Muscle layer of duodenum (tissue), 2 donors: ENCODE measurements at regions not wholly inside any gene's neighbourhood (a gene's known extent, or its start where the extent isn't known, plus 50 kb on each side); places are given as distances from the start of the nearest gene placed in this dataset.

Source experiments
- H3K27ac ChIP-seq: one replicate; pipeline ENCODE4 v1.7.0; 2013; ENCODE audit warnings: mild to moderate bottlenecking, low read length
- H3K27me3 ChIP-seq: one replicate; pipeline ENCODE4 v1.7.0; 2013; ENCODE audit warnings: low read depth, mild to moderate bottlenecking, control low read depth, low read length
- H3K36me3 ChIP-seq, 2 donors: one replicate each; pipeline ENCODE4 v1.7.0; 2013; ENCODE audit warnings: low read length in 2 of 2, control low read depth in 1 of 2, mild to moderate bottlenecking in 1 of 2; ENCODE audit not compliant: insufficient read depth in 2 of 2, control insufficient read depth in 1 of 2
- H3K4me1 ChIP-seq, 2 donors: one replicate each; pipeline ENCODE4 v1.7.0; 2013; ENCODE audit warnings: low read length in 2 of 2, mild to moderate bottlenecking in 2 of 2, control low read depth in 1 of 2, moderate library complexity in 1 of 2; ENCODE audit not compliant: insufficient read depth in 2 of 2, control insufficient read depth in 1 of 2
- H3K4me3 ChIP-seq, 2 donors: one replicate each; pipeline ENCODE4 v1.7.0; 2013; ENCODE audit warnings: low read length in 2 of 2, low read depth in 1 of 2, mild to moderate bottlenecking in 1 of 2
- H3K9me3 ChIP-seq, 2 donors: one replicate each; pipeline ENCODE4 v1.7.0; 2013; ENCODE audit warnings: low read length in 2 of 2, control low read depth in 1 of 2, mild to moderate bottlenecking in 1 of 2; ENCODE audit not compliant: control insufficient read depth in 1 of 2
- donor health status: healthy.

DNA sequence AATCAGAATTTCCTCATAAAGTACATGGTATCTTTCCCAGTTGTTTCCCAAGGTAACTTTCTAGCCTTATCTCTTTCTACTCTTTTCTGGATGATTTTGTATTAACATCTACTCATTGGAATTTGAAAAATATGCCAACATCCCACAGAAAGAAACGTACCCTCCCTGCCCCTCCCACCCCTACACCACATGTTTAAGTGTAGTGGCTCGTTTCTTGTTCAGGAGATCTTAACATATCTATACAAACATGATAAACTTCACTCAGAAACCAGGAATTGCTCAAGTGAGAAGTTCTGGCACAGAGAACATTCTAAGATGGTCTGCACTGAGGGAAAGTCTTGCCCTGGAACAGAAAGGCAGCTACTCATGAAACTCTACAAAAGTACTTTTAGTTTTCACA lies 404.7 kb downstream of the SOX2 start:
- no peak overlapping the region for H3K4me3 ChIP-seq
- H3K9me3 ChIP-seq: no peaks in the 10 kb centered on the region
- H3K36me3 ChIP-seq: no peaks in the 10 kb centered on the region
- no peak overlapping the region for H3K27ac ChIP-seq
- H3K4me1 ChIP-seq: no peaks in the 10 kb centered on the region
- no peaks in the 10 kb centered on the region for H3K27me3 ChIP-seq

DNA sequence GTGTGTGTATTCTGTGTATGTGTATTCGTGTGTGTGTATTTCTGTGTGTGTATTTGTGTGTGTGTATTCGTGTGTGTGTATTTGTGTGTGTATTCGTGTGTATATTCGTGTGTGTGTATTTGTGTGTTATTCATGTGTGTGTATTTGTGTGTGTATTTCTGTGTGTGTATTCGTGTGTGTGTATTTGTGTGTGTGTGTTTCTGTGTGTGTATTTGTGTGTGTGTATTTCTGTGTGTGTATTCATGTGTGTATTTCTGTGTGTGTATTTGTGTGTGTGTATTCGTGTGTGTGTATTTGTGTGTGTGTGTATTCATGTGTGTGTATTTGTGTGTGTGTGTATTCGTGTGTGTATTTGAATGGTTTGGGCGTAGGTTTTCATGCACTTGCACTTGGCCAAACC lies 405.4 kb downstream of the SOX2 start:
- Histone ChIP-seq H3K36me3 (no peaks in the 10 kb centered on the region), H3K27ac (no peak overlapping the region), H3K4me1 (no peaks in the 10 kb centered on the region), H3K27me3 (no peaks in the 10 kb centered on the region), H3K4me3 (no peak overlapping the region), H3K9me3 (no peaks in the 10 kb centered on the region)

DNA sequence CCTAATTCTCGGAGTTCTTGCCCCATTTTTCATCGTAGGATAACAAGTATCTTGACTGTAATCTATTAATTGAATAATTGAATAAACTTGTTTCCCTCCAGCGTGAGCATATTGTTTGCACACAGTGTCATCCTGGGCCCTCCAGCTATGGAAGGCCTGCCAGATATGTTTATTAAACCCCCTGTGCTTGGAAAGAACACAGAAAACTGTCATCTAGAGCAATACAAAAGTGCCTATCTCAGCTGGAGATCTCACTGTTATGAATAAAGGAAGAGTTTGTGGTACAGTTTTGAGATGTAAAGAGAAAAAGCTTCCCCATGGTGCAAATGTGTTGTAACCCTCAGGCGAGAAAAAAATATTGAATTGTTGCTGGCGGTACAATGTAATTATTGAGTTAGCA lies 405.9 kb downstream of the SOX2 start:
- Histone ChIP-seq H3K27ac (no peak overlapping the region), H3K9me3 (no peaks in the 10 kb centered on the region), H3K4me3 (no peak overlapping the region), H3K27me3 (no peaks in the 10 kb centered on the region), H3K36me3 (no peaks in the 10 kb centered on the region), H3K4me1 (no peaks in the 10 kb centered on the region)

DNA sequence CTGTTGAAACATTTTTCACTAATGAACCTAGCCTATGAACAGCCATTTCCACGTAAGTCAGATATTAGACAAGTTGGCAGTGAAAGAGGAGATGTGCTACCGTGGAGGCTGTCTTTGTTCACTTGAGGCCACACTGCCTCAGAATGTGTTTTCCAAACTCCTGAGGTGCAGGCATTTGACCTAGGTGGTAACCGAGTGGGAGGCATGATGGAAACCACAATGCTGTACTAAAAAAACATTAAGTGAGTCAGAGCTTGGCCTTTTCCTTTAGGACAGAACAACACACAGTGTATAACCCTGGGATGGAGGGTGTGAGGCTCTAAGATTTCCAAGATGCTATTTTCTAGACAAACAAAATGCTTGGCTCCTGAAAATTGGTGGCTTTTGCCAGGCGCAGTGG lies 406.3 kb downstream of the SOX2 start:
- Histone ChIP-seq H3K9me3 (no peaks in the 10 kb centered on the region), H3K27ac (no peak overlapping the region), H3K36me3 (no peaks in the 10 kb centered on the region), H3K4me1 (no peaks in the 10 kb centered on the region), H3K4me3 (no peak overlapping the region), H3K27me3 (no peaks in the 10 kb centered on the region)

DNA sequence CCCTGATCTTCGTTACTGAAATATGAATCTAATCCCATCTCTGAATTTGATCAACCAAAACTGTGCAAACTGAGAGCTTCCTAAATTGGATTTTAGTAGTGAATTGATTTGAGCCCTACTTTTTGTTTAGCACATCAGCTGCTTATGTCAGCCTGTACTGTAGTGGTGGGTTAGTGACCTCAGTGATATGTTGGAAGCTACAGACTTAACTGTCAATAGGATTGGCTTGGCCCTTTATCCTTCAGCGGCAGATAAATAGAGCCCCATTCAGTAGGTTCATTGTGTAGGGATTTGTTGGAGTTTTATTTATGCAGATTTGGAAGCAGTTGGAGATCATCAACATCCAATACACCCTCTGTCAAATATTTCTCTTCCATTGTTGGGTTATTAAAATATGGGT lies 409.7 kb downstream of the SOX2 start:
- Histone ChIP-seq H3K36me3 (no peaks in the 10 kb centered on the region), H3K27me3 (no peaks in the 10 kb centered on the region), H3K27ac (no peak overlapping the region), H3K4me1 (no peaks in the 10 kb centered on the region), H3K4me3 (no peak overlapping the region), H3K9me3 (no peaks in the 10 kb centered on the region)

DNA sequence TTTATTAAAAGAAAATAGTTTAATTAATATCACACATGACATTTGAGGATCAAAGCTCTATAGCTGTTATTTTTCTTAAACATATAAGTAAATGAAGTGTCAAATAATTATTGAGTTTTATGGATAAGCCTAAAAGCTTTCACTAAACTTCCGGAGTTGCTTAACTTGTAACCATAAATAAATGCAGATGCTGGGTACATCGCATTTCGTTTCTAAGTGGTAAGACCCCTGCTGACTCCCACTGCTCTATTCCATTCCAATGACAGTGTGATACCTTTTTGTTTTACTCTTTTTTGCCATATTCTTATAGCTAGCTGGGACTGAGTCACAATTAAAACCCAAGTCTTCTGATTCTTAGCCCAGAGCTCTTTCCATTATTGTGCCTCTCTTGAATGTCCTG lies 411.1 kb downstream of the SOX2 start:
- Histone ChIP-seq H3K9me3 (no peaks in the 10 kb centered on the region), H3K27ac (no peak overlapping the region), H3K36me3 (no peaks in the 10 kb centered on the region), H3K27me3 (no peaks in the 10 kb centered on the region), H3K4me3 (no peak overlapping the region), H3K4me1 (no peaks in the 10 kb centered on the region)

DNA sequence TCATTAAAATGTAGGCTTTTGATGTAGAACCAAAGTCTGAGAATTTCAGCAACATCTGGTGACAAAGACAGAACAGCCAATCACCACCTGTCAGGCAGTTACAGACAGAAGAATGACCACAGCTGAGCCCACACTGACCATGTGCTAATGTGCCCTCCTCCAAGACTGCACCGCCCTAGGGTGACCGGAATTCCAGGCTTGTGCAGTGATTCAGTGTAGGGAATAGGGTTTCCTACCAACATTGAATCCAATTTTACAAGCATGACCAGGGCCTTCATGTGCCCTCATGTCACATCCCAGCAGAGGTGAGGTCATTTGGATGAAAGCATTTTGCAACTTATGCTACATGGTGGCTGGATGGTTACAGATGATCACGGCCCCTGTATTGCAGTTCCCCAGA lies 412.5 kb downstream of the SOX2 start:
- no peaks in the 10 kb centered on the region for H3K9me3 ChIP-seq

DNA sequence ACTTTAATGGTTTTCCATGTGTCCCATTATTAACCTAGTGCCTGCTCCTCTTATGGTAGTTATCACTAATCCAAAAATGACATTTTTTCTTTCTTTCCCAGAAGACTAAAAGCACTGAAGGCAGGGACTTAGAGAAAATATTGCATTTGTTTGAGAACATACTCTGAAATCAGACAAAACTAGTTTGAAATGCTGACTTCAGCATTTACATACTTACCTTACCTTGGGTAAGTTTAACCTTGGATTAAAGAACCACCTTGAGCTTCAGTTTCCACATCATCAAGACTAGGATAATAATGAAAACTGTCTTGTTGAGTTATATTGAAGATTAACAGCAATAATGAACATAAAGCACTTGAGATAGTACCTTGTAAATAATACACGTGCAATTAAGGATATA lies 413.0 kb downstream of the SOX2 start:
- no peaks in the 10 kb centered on the region for H3K27me3 ChIP-seq
- no peak overlapping the region for H3K27ac ChIP-seq
- no peaks in the 10 kb centered on the region for H3K9me3 ChIP-seq
- no peaks in the 10 kb centered on the region for H3K4me1 ChIP-seq
- H3K4me3 ChIP-seq: no peak overlapping the region
- H3K36me3 ChIP-seq: no peaks in the 10 kb centered on the region

More for the DNA sequence above, 412.5 kb downstream of the SOX2 start:
- Histone ChIP-seq H3K27me3 (no peaks in the 10 kb centered on the region), H3K36me3 (no peaks in the 10 kb centered on the region), H3K4me1 (no peaks in the 10 kb centered on the region), H3K4me3 (no peak overlapping the region), H3K27ac (no peak overlapping the region)

DNA sequence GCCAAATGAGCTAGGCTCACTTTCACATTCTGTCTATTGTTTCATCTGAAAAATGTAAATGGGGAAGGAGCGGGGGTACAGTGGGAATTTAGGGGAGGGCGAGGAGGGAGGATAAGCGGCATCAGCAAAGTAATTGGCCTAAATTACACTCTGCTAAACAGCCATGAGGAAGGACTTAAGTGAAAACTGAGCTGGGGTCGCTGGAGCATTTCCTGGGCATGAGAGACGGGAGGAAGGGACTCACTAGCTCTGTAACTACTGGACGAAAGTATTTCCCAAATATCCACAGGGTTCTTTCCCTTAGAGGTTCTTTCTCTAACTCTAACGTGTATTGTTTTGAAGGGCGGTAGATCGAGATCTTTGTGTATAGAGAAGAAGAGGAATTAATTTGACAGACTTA lies 418.0 kb downstream of the SOX2 start:
- Histone ChIP-seq H3K27ac (no peak overlapping the region), H3K9me3 (no peaks in the 10 kb centered on the region), H3K4me1 (no peaks in the 10 kb centered on the region), H3K4me3 (no peak overlapping the region), H3K36me3 (no peaks in the 10 kb centered on the region), H3K27me3 (no peaks in the 10 kb centered on the region)

DNA sequence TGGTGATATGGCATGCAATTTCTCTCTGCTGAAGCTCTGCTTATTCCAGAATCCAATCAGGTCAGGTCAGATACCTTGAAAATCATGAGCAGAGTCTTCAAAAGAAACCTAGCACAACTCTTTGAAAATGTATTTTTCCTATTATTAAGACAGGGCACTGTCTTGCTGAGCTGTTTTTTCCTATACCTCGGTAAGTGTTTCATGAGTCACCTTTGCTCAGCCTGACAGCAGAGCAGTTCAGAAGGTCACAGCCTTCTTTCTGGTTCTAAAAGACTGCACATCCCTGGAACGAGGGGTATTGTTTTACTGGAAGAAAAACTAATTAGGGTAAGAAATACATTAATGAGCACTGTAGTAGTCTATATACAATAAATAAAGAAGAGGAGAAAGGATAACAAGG lies 422.0 kb downstream of the SOX2 start:
- Histone ChIP-seq H3K4me1 (no peaks in the 10 kb centered on the region), H3K27me3 (no peaks in the 10 kb centered on the region), H3K9me3 (no peaks in the 10 kb centered on the region), H3K36me3 (no peaks in the 10 kb centered on the region), H3K4me3 (no peak overlapping the region), H3K27ac (no peak overlapping the region)

DNA sequence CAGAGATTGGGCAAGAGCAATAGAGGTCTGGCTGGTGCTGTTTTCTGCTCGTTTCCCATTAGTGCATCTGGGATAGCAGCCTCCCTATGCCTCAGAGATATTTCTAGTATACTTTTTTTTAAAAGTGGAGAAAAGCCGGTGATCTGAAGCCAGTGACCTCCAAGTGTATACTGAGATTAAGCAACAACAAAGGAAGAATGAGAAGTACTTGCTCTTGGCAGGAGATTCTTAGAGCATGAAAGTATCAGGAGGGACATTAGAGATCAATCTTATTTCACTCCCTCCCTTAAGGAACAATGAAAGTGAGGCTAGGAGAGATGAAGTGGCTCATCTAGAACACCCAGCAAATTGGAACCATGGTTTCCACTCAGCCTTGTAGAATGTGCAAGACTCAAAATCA lies 423.3 kb downstream of the SOX2 start:
- H3K4me1 ChIP-seq: no peaks in the 10 kb centered on the region

DNA sequence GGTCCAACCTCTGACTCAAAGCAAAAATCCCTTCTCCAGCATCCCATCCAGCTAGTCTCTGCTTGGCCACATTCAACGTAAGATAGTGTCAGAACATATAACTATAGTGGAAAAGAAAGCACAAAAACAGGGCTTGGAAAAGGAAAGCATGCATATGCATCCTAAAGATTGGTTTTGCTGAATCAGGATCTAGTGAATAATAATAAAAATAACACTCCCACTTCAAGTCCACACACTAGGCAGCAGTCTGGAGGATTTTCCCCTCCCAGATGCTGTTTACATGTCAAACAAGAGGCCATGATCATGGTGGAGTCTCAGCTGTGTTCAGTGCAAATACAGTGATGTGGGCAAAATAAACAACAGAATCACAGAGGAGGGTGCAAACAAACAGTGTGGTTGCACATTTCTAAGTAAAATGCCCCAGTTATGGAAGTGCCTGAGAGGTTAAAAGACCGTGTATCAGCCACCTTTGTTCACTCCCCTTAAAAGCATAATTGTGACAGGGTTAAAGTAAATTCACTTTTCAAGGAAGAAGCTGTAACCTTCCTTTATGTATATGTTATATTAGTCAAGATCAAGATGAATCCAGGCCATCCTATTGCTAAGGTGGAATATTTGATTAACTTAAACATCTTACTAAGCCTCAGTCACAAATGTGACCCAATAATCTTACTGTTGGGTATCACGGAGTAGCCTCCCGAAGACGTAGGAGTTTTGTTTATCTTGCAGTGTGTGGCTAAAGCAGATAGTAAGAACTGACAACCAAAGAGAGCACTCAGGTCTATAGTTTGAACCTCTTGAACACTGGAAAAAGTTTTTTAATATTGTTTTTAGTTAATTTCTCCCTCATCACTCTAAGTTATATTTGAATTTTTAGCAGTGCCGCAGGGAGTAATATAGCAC lies 424.5 kb downstream of the SOX2 start:
- H3K4me3 ChIP-seq: no peak overlapping the region
- H3K36me3 ChIP-seq: no peaks in the 10 kb centered on the region
- no peaks in the 10 kb centered on the region for H3K27me3 ChIP-seq
- no peak overlapping the region for H3K27ac ChIP-seq
- no peaks in the 10 kb centered on the region for H3K4me1 ChIP-seq
- no peaks in the 10 kb centered on the region for H3K9me3 ChIP-seq

More for the DNA sequence above, 423.3 kb downstream of the SOX2 start:
- no peak overlapping the region for H3K27ac ChIP-seq
- H3K9me3 ChIP-seq: no peaks in the 10 kb centered on the region
- no peaks in the 10 kb centered on the region for H3K36me3 ChIP-seq
- H3K4me3 ChIP-seq: no peak overlapping the region
- no peaks in the 10 kb centered on the region for H3K27me3 ChIP-seq
